ENCODE measurements at regions not wholly inside any gene's neighbourhood (a gene's known extent, or its start where the extent isn't known, plus 50 kb on each side); places are given as distances from the start of the nearest gene placed in this dataset.

GRCh38 chr2:239776436-239777005 is 248.6 kb downstream of the NDUFA10 start:
- no peak for TF ChIP-seq POLR2A (IDR thresholded peaks at IDR 0.05; ENCODE audit: low read depth, low read length)
- no peak for TF ChIP-seq CTCF (IDR thresholded peaks at IDR 0.05; ENCODE audit: extremely low read depth in 1 of 2, insufficient read depth in 1 of 2, low read depth in 1 of 2, low read length in 2 of 2)
- TF ChIP-seq MAX (IDR thresholded peaks at IDR 0.05; ENCODE audit: insufficient read depth, insufficient read length) = no peak
- no peak for TF ChIP-seq POLR2AphosphoS5 (IDR thresholded peaks at IDR 0.05; ENCODE audit: insufficient read depth, low read depth, low read length)
- TF ChIP-seq EZH2 (IDR thresholded peaks at IDR 0.05; ENCODE audit: borderline replicate concordance, low read depth, low read length, severe bottlenecking) = no peak
- no peak for TF ChIP-seq MYC (IDR thresholded peaks at IDR 0.05; ENCODE audit: low read depth, low read length)
- TF ChIP-seq JUN (IDR thresholded peaks at IDR 0.05; ENCODE audit: borderline replicate concordance, insufficient read depth, insufficient read length, low read depth) = no peak
- no peak for TF ChIP-seq FOS (IDR thresholded peaks at IDR 0.05; ENCODE audit: borderline replicate concordance, insufficient read depth, low read length)
- no peak for TF ChIP-seq GATA2 (IDR thresholded peaks at IDR 0.05; ENCODE audit: insufficient read depth, insufficient read length, low read depth, low read length)
